HCT116 (cell line): ENCODE measurements at regions not wholly inside any gene's neighbourhood (a gene's known extent, or its start where the extent isn't known, plus 50 kb on each side); places are given as distances from the start of the nearest gene placed in this dataset.

ENCODE experiments used
- ATAC-seq: fragments of 200-7000 bp; cut with Tn5 transposase; 2 replicates; pipeline ENCODE4 v1.9.1; 2020; ENCODE audit warnings: mild to moderate bottlenecking, moderate library complexity
- BruUV-seq: library from RNA; stranded (reverse); fragments of 400-500 nt; replicated peaks from 2 replicates; lab custom pipeline; 2021; lab: Mats Ljungman, UMichigan
- CTCF ChIA-PET: fragments of 300-600 bp; sonication (Branson Sonifier 250); formaldehyde crosslinking; loops from one replicate; lab custom pipeline; 2021; ENCODE audit warnings: antibody characterized with exemption; lab: Charles Lee
- POLR2A ChIA-PET: fragments of 300-600, 350-600 bp; sonication (Branson Sonifier 250); formaldehyde crosslinking; loops from one replicate; lab custom pipeline; 2021; ENCODE audit warnings: antibody characterized with exemption; lab: Charles Lee
- RAD21 ChIA-PET, 2 experiments: fragments of 300-600 bp; sonication (Branson Sonifier 250); formaldehyde crosslinking; loops; one replicate each; lab custom pipeline; 2023; ENCODE audit warnings: low total read pairs in 2 of 2; ENCODE audit not compliant: uncharacterized antibody in 2 of 2, unreplicated experiment in 2 of 2, low non-redundant PET in 1 of 2; lab: Charles Lee
- DNase-seq: peaks from one replicate; pipeline ENCODE4 v3.0.0-alpha.2; 2010; ENCODE audit warnings: low read depth, low spot score
- H2AFZ ChIP-seq: fragments of 200-600 bp; shearing (Covaris generic), sonication (generic); 2 replicates; pipeline ENCODE4 v1.6.1; 2017; ENCODE audit warnings: low read depth, mixed run types, mixed read lengths, antibody characterized with exemption, low read length; ENCODE audit not compliant: poor library complexity, severe bottlenecking
- H3K27ac ChIP-seq: 2 replicates; pipeline ENCODE4 v1.5.1; 2012; ENCODE audit warnings: low read depth, low read length
- H3K27me3 ChIP-seq: fragments of 200-600 bp; sonication (generic); 2 replicates; pipeline ENCODE4 v1.6.1; 2016; ENCODE audit warnings: mixed run types, low read length, mixed read lengths; ENCODE audit not compliant: insufficient read depth
- H3K36me3 ChIP-seq, 2 experiments: fragments of 200-500 bp in 1 of 2; fragments of 200-600 bp in 1 of 2; sonication (Bioruptor generic) in 1 of 2; sonication (generic) in 1 of 2; 2 replicates each; pipeline versions ENCODE4 v1.5.1 to v1.6.1; 2014 to 2016; ENCODE audit warnings: low read length in 2 of 2, inconsistent platforms in 1 of 2, mixed read lengths in 1 of 2, mixed run types in 1 of 2; ENCODE audit not compliant: insufficient read depth in 2 of 2, control insufficient read depth in 1 of 2
- H3K4me1 ChIP-seq, 2 experiments: fragments of 200-600 bp in 1 of 2; sonication (generic) in 1 of 2; 2 replicates each; pipeline versions ENCODE4 v1.5.1 to v1.6.1; 2012 to 2017; ENCODE audit warnings: low read length in 2 of 2, inconsistent platforms in 1 of 2, mild to moderate bottlenecking in 1 of 2, mixed read lengths in 1 of 2, mixed run types in 1 of 2, moderate library complexity in 1 of 2; ENCODE audit not compliant: insufficient read depth in 2 of 2, control insufficient read depth in 1 of 2
- H3K4me2 ChIP-seq: fragments of 200-600 bp; sonication (generic); 2 replicates; pipeline ENCODE4 v1.6.1; 2017; ENCODE audit warnings: mixed run types, low read length, mixed read lengths
- H3K4me3 ChIP-seq, 2 experiments: fragments of 200-600 bp in 1 of 2; sonication (generic) in 1 of 2; replicated peaks in 1 of 2; 2 replicates each; pipeline ENCODE4 v1.5.1; 2011 to 2016; ENCODE audit warnings: low read length in 2 of 2, control low read depth in 1 of 2, low read depth in 1 of 2, mild to moderate bottlenecking in 1 of 2, mixed read lengths in 1 of 2, mixed run types in 1 of 2
- H3K79me2 ChIP-seq: fragments of 200-600 bp; sonication (generic); 2 replicates; pipeline ENCODE4 v1.6.1; 2017; ENCODE audit warnings: mild to moderate bottlenecking, mixed run types, low read length, moderate library complexity, mixed read lengths; ENCODE audit not compliant: insufficient read depth
- H3K9ac ChIP-seq: fragments of 200-600 bp; sonication (generic); 2 replicates; pipeline ENCODE4 v1.6.1; 2016; ENCODE audit warnings: low read length, mixed read lengths
- H3K9me2 ChIP-seq: fragments of 200-600 bp; sonication (generic), shearing (Covaris generic); 2 replicates; pipeline ENCODE4 v1.6.1; 2017; ENCODE audit warnings: mixed run types, mild to moderate bottlenecking, moderate library complexity; ENCODE audit not compliant: insufficient read depth
- H3K9me3 ChIP-seq, 2 experiments: fragments of 200-500 bp in 1 of 2; fragments of 200-600 bp in 1 of 2; sonication (Bioruptor generic) in 1 of 2; sonication (generic) in 1 of 2; 2 replicates each; pipeline ENCODE4 v1.6.1; 2014 to 2017; ENCODE audit warnings: low read length in 2 of 2, mixed read lengths in 2 of 2, inconsistent platforms in 1 of 2, low read depth in 1 of 2, mild to moderate bottlenecking in 1 of 2, mixed run types in 1 of 2, moderate library complexity in 1 of 2; ENCODE audit not compliant: control insufficient read depth in 1 of 2, insufficient read depth in 1 of 2
- H4K20me1 ChIP-seq: fragments of 200-600 bp; sonication (generic), shearing (Covaris generic); 2 replicates; pipeline ENCODE4 v1.6.1; 2017; ENCODE audit warnings: mixed run types, mild to moderate bottlenecking, moderate library complexity; ENCODE audit not compliant: insufficient read depth
- ATF3 ChIP-seq: IDR thresholded peaks from 2 replicates; pipeline ENCODE4 v1.6.1; 2012
- CBX3 ChIP-seq: IDR thresholded peaks from 2 replicates; pipeline ENCODE4 v1.6.1; 2012; ENCODE audit warnings: low read depth
- CEBPB ChIP-seq: IDR thresholded peaks from 2 replicates; pipeline ENCODE4 v1.6.1; 2012; ENCODE audit warnings: low read depth
- CTCF ChIP-seq, 3 experiments: fragments of 200-600 bp in 1 of 3; sonication (generic) in 1 of 3; IDR thresholded peaks in 2 of 3; conservative IDR thresholded peaks in 1 of 3; 2 replicates each; pipeline ENCODE4 v1.5.1; 2012 to 2017; ENCODE audit warnings: low read depth in 2 of 3, low read length in 2 of 3, antibody characterized with exemption in 1 of 3, borderline replicate concordance in 1 of 3, control low read depth in 1 of 3, mild to moderate bottlenecking in 1 of 3, mixed read lengths in 1 of 3, mixed run types in 1 of 3, moderate library complexity in 1 of 3; ENCODE audit not compliant: insufficient read depth in 1 of 3
- EGR1 ChIP-seq: IDR thresholded peaks from 2 replicates; pipeline ENCODE4 v1.6.1; 2012; ENCODE audit warnings: low read depth
- ELF1 ChIP-seq: IDR thresholded peaks from 2 replicates; pipeline ENCODE4 v1.6.1; 2012; ENCODE audit warnings: low read depth, borderline replicate concordance
- EZH2phosphoT487 ChIP-seq: fragments of 200-600 bp; IDR thresholded peaks from 2 replicates; pipeline ENCODE4 v1.6.1; 2018; ENCODE audit warnings: antibody characterized with exemption, borderline replicate concordance
- FOSL1 ChIP-seq: IDR thresholded peaks from 2 replicates; pipeline ENCODE4 v1.6.1; 2012; ENCODE audit warnings: low read depth
- JUND ChIP-seq: IDR thresholded peaks from 2 replicates; pipeline ENCODE4 v1.6.1; 2012
- MAX ChIP-seq: IDR thresholded peaks from 2 replicates; pipeline ENCODE4 v1.6.1; 2012
- POLR2AphosphoS5 ChIP-seq: IDR thresholded peaks from 2 replicates; pipeline ENCODE4 v1.6.1; 2011; ENCODE audit warnings: mild to moderate bottlenecking, low read depth, low read length, moderate library complexity
- RAD21 ChIP-seq: IDR thresholded peaks from 2 replicates; pipeline ENCODE4 v1.6.1; 2012; ENCODE audit warnings: low read depth, mild to moderate bottlenecking
- REST ChIP-seq: IDR thresholded peaks from 2 replicates; pipeline ENCODE4 v1.6.1; 2012; ENCODE audit warnings: low read depth
- SP1 ChIP-seq: IDR thresholded peaks from 2 replicates; pipeline ENCODE4 v1.6.1; 2012; ENCODE audit warnings: low read depth
- ZBTB33 ChIP-seq: IDR thresholded peaks from 2 replicates; pipeline ENCODE4 v1.6.1; 2011; ENCODE audit warnings: mild to moderate bottlenecking, low read length, moderate library complexity; ENCODE audit not compliant: insufficient replicate concordance; ENCODE audit errors: extremely low read depth
- ZNF274 ChIP-seq: fragments of 200-500 bp; sonication (Bioruptor generic); IDR thresholded peaks from 2 replicates; pipeline ENCODE4 v1.6.1; 2014; ENCODE audit warnings: mild to moderate bottlenecking, low read depth, low read length, inconsistent platforms
- intact Hi-C: fragments of 100-400 bp; cut with micrococcal nuclease; formaldehyde crosslinking; loops from 2 replicates; pipeline ENCODE4 v1.10.0; 2022

- Histone ChIP-seq H3K79me2 (no peaks in the 10 kb centered on the region), H3K4me2 (no peak overlapping the region), H3K27me3 (no peaks in the 10 kb centered on the region), H3K9me3 (no peaks in the 10 kb centered on the region), H3K9me2 (no peaks in the 10 kb centered on the region), H2AFZ (no peak overlapping the region)
- intact Hi-C loops, result no loop called here
- ChIA-PET CTCF (no interaction called here), POLR2A (no interaction called here)
- DNase-seq, result no peak
- no peak for TF ChIP-seq EZH2phosphoT487
- no peak for TF ChIP-seq RAD21
- TF ChIP-seq ZBTB33, result no peak
- no peak for TF ChIP-seq SP1
- TF ChIP-seq POLR2AphosphoS5, result no peak
- TF ChIP-seq JUND, result no peak
- TF ChIP-seq MAX, result no peak
- no peak for TF ChIP-seq EGR1
- TF ChIP-seq CTCF (IDR thresholded peaks at IDR 0.05 in 2 of 3, conservative IDR thresholded peaks at IDR 0.05 in 1 of 3; ENCODE audit: borderline replicate concordance in 1 of 3, insufficient read depth in 1 of 3, low read depth in 2 of 3, low read length in 2 of 3), result no peak
- TF ChIP-seq REST, result no peak
- TF ChIP-seq ZNF274, result no peak
- no peak for TF ChIP-seq FOSL1
- TF ChIP-seq ELF1, result no peak
- TF ChIP-seq ATF3, result no peak
- TF ChIP-seq CBX3, result no peak
- no peak for TF ChIP-seq CEBPB
- TF ChIP-seq, all 23 proteins: peak for 0
- Histone ChIP-seq H3K4me3 (no peak overlapping the region), H4K20me1 (no peaks in the 10 kb centered on the region), H3K9ac (no peak overlapping the region), H3K4me1 (no peaks in the 10 kb centered on the region), H3K27ac (no peak overlapping the region), H3K36me3 (no peaks in the 10 kb centered on the region)
- ATAC-seq, result no peak
- no TSS peak for BruUV-seq
- RAD21 ChIA-PET, result no interaction called here
Measured at GRCh38 chr13:76708138-76708688, 178.0 kb downstream of the KCTD12 start.
